GM23338 (cell line): ENCODE measurements at regions not wholly inside any gene's neighbourhood (a gene's known extent, or its start where the extent isn't known, plus 50 kb on each side); places are given as distances from the start of the nearest gene placed in this dataset.

Experiments used
- ATAC-seq: fragments of 200-7000 bp; cut with Tn5 transposase; 3 replicates; pipeline ENCODE4 v1.9.1; 2020
- DNase-seq: peaks from one replicate; pipeline ENCODE4 v3.0.0-alpha.2; 2015; ENCODE audit warnings: low spot score
- H2AFZ ChIP-seq: fragments of 200-600 bp; sonication (generic); 2 replicates; pipeline ENCODE4 v1.8.0; 2016; ENCODE audit warnings: antibody characterized with exemption, mild to moderate bottlenecking, moderate library complexity
- H3F3A ChIP-seq: fragments of 200-600 bp; sonication (generic); replicated peaks from 2 replicates; pipeline ENCODE4 v1.8.0; 2017; ENCODE audit warnings: antibody characterized with exemption, mixed run types, low read depth
- H3K27ac ChIP-seq: fragments of 200-600 bp; sonication (generic); 2 replicates; pipeline ENCODE4 v1.6.1; 2016; ENCODE audit warnings: low read depth
- H3K27me3 ChIP-seq: fragments of 200-600 bp; sonication (generic); 2 replicates; pipeline ENCODE4 v1.8.0; 2016; ENCODE audit warnings: mild to moderate bottlenecking, mixed run types, moderate library complexity; ENCODE audit not compliant: insufficient read depth
- H3K36me3 ChIP-seq: fragments of 200-600 bp; sonication (generic); 2 replicates; pipeline ENCODE4 v1.8.0; 2016; ENCODE audit warnings: mild to moderate bottlenecking; ENCODE audit not compliant: insufficient read depth
- H3K4me1 ChIP-seq: fragments of 200-600 bp; sonication (generic); 2 replicates; pipeline ENCODE4 v1.8.0; 2016; ENCODE audit warnings: mild to moderate bottlenecking, moderate library complexity; ENCODE audit not compliant: insufficient read depth
- H3K4me2 ChIP-seq: fragments of 200-600 bp; sonication (generic); 2 replicates; pipeline ENCODE4 v1.7.1; 2017; ENCODE audit warnings: mixed run types
- H3K4me3 ChIP-seq: fragments of 200-600 bp; sonication (generic); 2 replicates; pipeline ENCODE4 v1.6.1; 2016; ENCODE audit warnings: mixed run types
- H3K79me2 ChIP-seq: fragments of 200-600 bp; sonication (generic); replicated peaks from 2 replicates; pipeline ENCODE4 v1.8.0; 2017; ENCODE audit warnings: mild to moderate bottlenecking; ENCODE audit not compliant: insufficient read depth
- H3K9me2 ChIP-seq: fragments of 200-600 bp; sonication (generic); 2 replicates; pipeline ENCODE4 v1.8.0; 2017; ENCODE audit not compliant: insufficient read depth
- H4K20me1 ChIP-seq: fragments of 200-600 bp; sonication (generic); replicated peaks from 2 replicates; pipeline ENCODE4 v1.8.0; 2017; ENCODE audit warnings: mild to moderate bottlenecking; ENCODE audit not compliant: insufficient read depth
- H3K27ac Mint-ChIP-seq: 2 replicates; pipeline ENCODE4 v1.8.0; 2020; ENCODE audit warnings: inconsistent platforms, mild to moderate bottlenecking, moderate library complexity, mixed read lengths
- H3K27me3 Mint-ChIP-seq: 3 replicates; pipeline ENCODE4 v1.8.0; 2022; ENCODE audit warnings: low read depth, mild to moderate bottlenecking, moderate library complexity, mixed read lengths, inconsistent platforms; ENCODE audit not compliant: insufficient read depth, poor library complexity
- H3K36me3 Mint-ChIP-seq: 3 replicates; pipeline ENCODE4 v1.8.0; 2021; ENCODE audit warnings: low read depth, mild to moderate bottlenecking, inconsistent platforms, moderate library complexity, mixed read lengths
- H3K4me1 Mint-ChIP-seq: 3 replicates; pipeline ENCODE4 v1.8.0; 2020; ENCODE audit warnings: mild to moderate bottlenecking, inconsistent platforms, mixed read lengths
- H3K4me3 Mint-ChIP-seq: 3 replicates; pipeline ENCODE4 v1.8.0; 2021; ENCODE audit warnings: moderate library complexity, mild to moderate bottlenecking, inconsistent platforms, mixed read lengths
- H3K9me3 Mint-ChIP-seq: 3 replicates; pipeline ENCODE4 v1.8.0; 2020; ENCODE audit warnings: moderate library complexity, mild to moderate bottlenecking, inconsistent platforms, mixed read lengths
- CREB1 ChIP-seq: fragments of 250-450 bp; sonication (Bioruptor Pico); IDR thresholded peaks from 2 replicates; pipeline ENCODE4 v1.5.0; 2020; ENCODE audit warnings: low read depth, mild to moderate bottlenecking, moderate library complexity
- CTCF ChIP-seq, 2 experiments: fragments of 200-600 bp in 1 of 2; sonication (generic) in 1 of 2; conservative IDR thresholded peaks; 2 replicates each; pipeline versions ENCODE4 v1.5.1 to v1.6.1; 2016 to 2017; ENCODE audit warnings: antibody characterized with exemption in 2 of 2, low read depth in 2 of 2, mild to moderate bottlenecking in 2 of 2, moderate library complexity in 1 of 2
- ETS1 ChIP-seq: IDR thresholded peaks from 2 replicates; pipeline ENCODE4 v1.6.1; 2016; ENCODE audit warnings: antibody characterized with exemption
- EZH2 ChIP-seq: fragments of 200-600 bp; sonication (generic); IDR thresholded peaks from one replicate; pipeline ENCODE4 v1.8.0; 2017; ENCODE audit warnings: antibody characterized with exemption, mild to moderate bottlenecking, low read depth; ENCODE audit not compliant: unreplicated experiment
- EZH2phosphoT487 ChIP-seq: fragments of 200-600 bp; sonication (generic); IDR thresholded peaks from one replicate; pipeline ENCODE4 v1.8.1; 2018; ENCODE audit warnings: antibody characterized with exemption; ENCODE audit not compliant: unreplicated experiment
- JUNB ChIP-seq: IDR thresholded peaks from one replicate; pipeline ENCODE4 v1.6.1; 2016; ENCODE audit warnings: antibody characterized with exemption; ENCODE audit not compliant: unreplicated experiment
- NANOG ChIP-seq: IDR thresholded peaks from 2 replicates; pipeline ENCODE4 v1.6.1; 2016; ENCODE audit warnings: antibody characterized with exemption, borderline replicate concordance
- POLR2AphosphoS5 ChIP-seq: IDR thresholded peaks from 2 replicates; pipeline ENCODE4 v1.6.1; 2016; ENCODE audit warnings: antibody characterized with exemption, low read depth
- STAT1 ChIP-seq: IDR thresholded peaks from one replicate; pipeline ENCODE4 v1.6.1; 2016; ENCODE audit warnings: antibody characterized with exemption; ENCODE audit not compliant: unreplicated experiment
- ZNF114 ChIP-seq: fragments of 250-450 bp; sonication (Bioruptor Pico); IDR thresholded peaks from 2 replicates; pipeline ENCODE4 v1.5.0; 2020; ENCODE audit warnings: mild to moderate bottlenecking, moderate library complexity
- ZNF331 ChIP-seq: fragments of 250-450 bp; sonication (Bioruptor Pico); IDR thresholded peaks from 2 replicates; pipeline ENCODE4 v1.5.0; 2020; ENCODE audit warnings: low read depth, mild to moderate bottlenecking, moderate library complexity
- ZNF462 ChIP-seq: fragments of 250-450 bp; sonication (Bioruptor Pico); IDR thresholded peaks from 2 replicates; pipeline ENCODE4 v1.5.0; 2020; ENCODE audit warnings: mild to moderate bottlenecking, moderate library complexity

GRCh38 chr10:123597676-123598075, 68.5 kb upstream of the GPR26 start:
- peaks cover 4% of the 10 kb centered on the region for H3K27me3 Mint-ChIP-seq
- Histone ChIP-seq H3K4me3 (no peak overlapping the region), H3K4me1 (no peaks in the 10 kb centered on the region), H3K27me3 (no peaks in the 10 kb centered on the region), H2AFZ (no peak overlapping the region), H3K79me2 (no peaks in the 10 kb centered on the region), H3K27ac (no peak overlapping the region), H4K20me1 (no peaks in the 10 kb centered on the region; the same call in 1 of the 2 replicates), H3F3A (no peaks in the 10 kb centered on the region), H3K4me2 (no peak overlapping the region), H3K36me3 (no peaks in the 10 kb centered on the region), H3K9me2 (peaks cover 11% of the 10 kb centered on the region)
- H3K36me3 Mint-ChIP-seq = no peaks in the 10 kb centered on the region
- TF ChIP-seq STAT1 (no peak), EZH2 (no peak), EZH2phosphoT487 (no peak), NANOG (no peak), ZNF114 (CRISPR knock-in tag) (no peak), ZNF462 (CRISPR knock-in tag) (no peak), JUNB (no peak), ZNF331 (no peak), ETS1 (no peak), CREB1 (CRISPR knock-in tag) (no peak), CTCF (conservative IDR thresholded peaks at IDR 0.05; ENCODE audit: low read depth in 2 of 2) (no peak), POLR2AphosphoS5 (no peak)
- no peak overlapping the region for H3K4me3 Mint-ChIP-seq
- H3K9me3 Mint-ChIP-seq = peaks cover 6% of the 10 kb centered on the region; the same call in 2 of the 3 replicates
- H3K4me1 Mint-ChIP-seq = no peaks in the 10 kb centered on the region
- no peak for DNase-seq
- H3K27ac Mint-ChIP-seq = no peak overlapping the region
- ATAC-seq = no peak
